Psoas muscle (tissue), 7 donors: ENCODE measurements at regions not wholly inside any gene's neighbourhood (a gene's known extent, or its start where the extent isn't known, plus 50 kb on each side); places are given as distances from the start of the nearest gene placed in this dataset.
"Not testable (repeated sequence)": the region's sequence is repeated elsewhere in the genome, so short reads cannot be mapped to it uniquely, and the experiment has no call there.

ENCODE experiments used
- ATAC-seq, 4 donors: fragments of 200-7000 bp; cut with Tn5 transposase; one replicate each; pipeline ENCODE4 v1.9.1; 2020; ENCODE audit warnings: moderate library complexity in 3 of 4, mild to moderate bottlenecking in 2 of 4
- DNase-seq, 2 donors: peaks; one replicate each; pipeline ENCODE4 v3.0.0-alpha.2; 2020
- H3K27ac ChIP-seq: fragments of 200-600 bp; one replicate; pipeline ENCODE4 v1.8.0; 2022
- H3K27me3 ChIP-seq, 3 donors: fragments of 200-600 bp in 1 of 3; one replicate each; pipeline versions ENCODE4 v1.6.1 to v1.8.0; 2013 to 2022; ENCODE audit warnings: low read length in 2 of 3, mild to moderate bottlenecking in 2 of 3, moderate library complexity in 1 of 3; ENCODE audit not compliant: insufficient read depth in 3 of 3
- H3K36me3 ChIP-seq, 2 donors: fragments of 200-600 bp in 1 of 2; one replicate each; pipeline versions ENCODE4 v1.6.1 to v1.8.0; 2013 to 2022; ENCODE audit warnings: low read depth in 1 of 2, mild to moderate bottlenecking in 1 of 2, moderate library complexity in 1 of 2; ENCODE audit not compliant: insufficient read depth in 1 of 2
- H3K4me1 ChIP-seq: fragments of 200-600 bp; one replicate; pipeline ENCODE4 v1.8.0; 2022
- H3K4me3 ChIP-seq: fragments of 200-600 bp; one replicate; pipeline ENCODE4 v1.8.0; 2022; ENCODE audit warnings: mild to moderate bottlenecking
- H3K9me3 ChIP-seq: fragments of 200-600 bp; one replicate; pipeline ENCODE4 v1.8.0; 2022
- CTCF ChIP-seq: fragments of 200-600 bp; IDR thresholded peaks from one replicate; pipeline ENCODE4 v1.8.0; 2022; ENCODE audit warnings: antibody characterized with exemption
- WGBS, 3 donors: extraction: QIAGEN DNeasy Blood & Tissue Kit; methylation state at CpG; one replicate each; pipeline versions ENCODE4 v1.1.6 to v1.1.7; 2013; 5-methylcytosine and 5-hydroxymethylcytosine counted together
- intact Hi-C, 2 donors: fragments of 100-400 bp; cut with DNase I; formaldehyde crosslinking; loops; one replicate each; pipeline versions ENCODE4 v1.11.0 to v1.14.2; 2022
- donor health status: healthy with polysubstance abuse.
- donor health status: DM: no; HTN: no; CAD: no; lungs with moderate emphysema.
- donor health status: Bipolar disorder and iron deficiency.
- donor health status: healthy.
- donor health status: DM: yes; HTN: yes; CAD: no.
- donor health status: DM: no; HTN: no; CAD: no.
- donor health status: DM: yes; HTN: yes; CAD: no.

- WGBS, 3 donors = 85 to 86% (median 86%) methylated on average over 11 of the region's 11 CpGs
- TF ChIP-seq CTCF = no peak
- Histone ChIP-seq H3K9me3 (no peaks in the 10 kb centered on the region), H3K4me3 (no peak overlapping the region), H3K4me1 (no peaks in the 10 kb centered on the region), H3K27ac (no peak overlapping the region), H3K36me3 (no peaks in the 10 kb centered on the region), H3K27me3 (no peaks in the 10 kb centered on the region)
- no peak for ATAC-seq
- intact Hi-C loops = no loop called here
- no peak for DNase-seq
Observed at GRCh38 chr5:166926138-166926537, 1365.3 kb upstream of the WWC1 start.

- ATAC-seq, H3K4me1 ChIP-seq, DNase-seq, H3K4me3 ChIP-seq, H3K27me3 ChIP-seq, H3K9me3 ChIP-seq, intact Hi-C loops, H3K27ac ChIP-seq, H3K36me3 ChIP-seq: not testable (repeated sequence)
- 95% methylated on average over 45 to 48 of the region's 48 CpGs for WGBS, 3 donors
Observed at GRCh38 chr5:166926806-166927475, 1364.5 kb upstream of the WWC1 start.

GRCh38 chr5:166936351-166936750, 1355.1 kb upstream of the WWC1 start:
- intact Hi-C loops = no loop called here
- DNase-seq (no peak), ATAC-seq (no peak)
- no peak for TF ChIP-seq CTCF
- 96 to 98% (median 97%) methylated on average over 19 to 22 of the region's 22 CpGs for WGBS, 3 donors
- no peaks in the 10 kb centered on the region for H3K4me1 ChIP-seq
- H3K27me3 ChIP-seq = no peaks in the 10 kb centered on the region
- H3K4me3 ChIP-seq = no peak overlapping the region
- H3K9me3 ChIP-seq = no peaks in the 10 kb centered on the region
- no peaks in the 10 kb centered on the region for H3K36me3 ChIP-seq
- H3K27ac ChIP-seq = no peak overlapping the region

- no peaks in the 10 kb centered on the region for H3K36me3 ChIP-seq
- H3K9me3 ChIP-seq = no peaks in the 10 kb centered on the region
- 51 to 68% (median 59%) methylated on average over 2 of the region's 2 CpGs for WGBS, 3 donors
- intact Hi-C loops = no loop called here
- no peak for TF ChIP-seq CTCF
- H3K4me3 ChIP-seq = no peak overlapping the region
- no peaks in the 10 kb centered on the region for H3K4me1 ChIP-seq
- H3K27me3 ChIP-seq = no peaks in the 10 kb centered on the region
- H3K27ac ChIP-seq = no peak overlapping the region
- no peak for ATAC-seq
- DNase-seq = no peak
Observed at GRCh38 chr5:166938071-166938470, 1353.4 kb upstream of the WWC1 start.

GRCh38 chr5:166942948-166943347, 1348.5 kb upstream of the WWC1 start:
- intact Hi-C loops = no loop called here
- ATAC-seq (no peak), DNase-seq (no peak)
- no peaks in the 10 kb centered on the region for H3K4me1 ChIP-seq
- no peaks in the 10 kb centered on the region for H3K36me3 ChIP-seq
- H3K27ac ChIP-seq = no peak overlapping the region
- no peak overlapping the region for H3K4me3 ChIP-seq
- 92 to 100% (median 95%) methylated on average over 1 of the region's 1 CpG for WGBS, 3 donors
- H3K27me3 ChIP-seq = no peaks in the 10 kb centered on the region
- H3K9me3 ChIP-seq = peaks cover 3% of the 10 kb centered on the region
- TF ChIP-seq CTCF = no peak
